ENCODE measurements at regions not wholly inside any gene's neighbourhood (a gene's known extent, or its start where the extent isn't known, plus 50 kb on each side); places are given as distances from the start of the nearest gene placed in this dataset.

GRCh38 chr11:23953951-23954710 lies 542.7 kb upstream of the LUZP2 start:
- TF ChIP-seq CTCF (IDR thresholded peaks at IDR 0.05) (no peak), POLR2A (IDR thresholded peaks at IDR 0.05) (no peak)
